K562 (cell line): ENCODE measurements at regions not wholly inside any gene's neighbourhood (a gene's known extent, or its start where the extent isn't known, plus 50 kb on each side); places are given as distances from the start of the nearest gene placed in this dataset.

Source experiments
- BRD4 ChIP-seq: fragments of 200-600 bp; sonication (generic); IDR thresholded peaks from 2 replicates; pipeline ENCODE4 v1.6.1; 2017; ENCODE audit warnings: inconsistent platforms
- CBFA2T2 ChIP-seq: fragments of 450-650 bp; conservative IDR thresholded peaks from 2 replicates; pipeline ENCODE4 v1.6.1; 2017; ENCODE audit warnings: mild to moderate bottlenecking
- CGGBP1 ChIP-seq: fragments of 250-450 bp; sonication (Bioruptor Pico); IDR thresholded peaks from 2 replicates; pipeline ENCODE4 v1.9.0; 2021; ENCODE audit warnings: mild to moderate bottlenecking
- FOXM1 ChIP-seq, 2 experiments: fragments of 450-650 bp in 1 of 2; sonication (generic) in 1 of 2; formaldehyde crosslinking in 1 of 2; IDR thresholded peaks; 2 replicates each; pipeline versions ENCODE4 v1.6.1 to v1.9.0; 2017 to 2022; ENCODE audit warnings: low read depth in 2 of 2, mild to moderate bottlenecking in 2 of 2, missing genetic modification reagents in 1 of 2, moderate library complexity in 1 of 2
- GATAD2B ChIP-seq: fragments of 450-650 bp; IDR thresholded peaks from 2 replicates; pipeline ENCODE4 v1.6.1; 2017; ENCODE audit warnings: mild to moderate bottlenecking, borderline replicate concordance
- HMGXB4 ChIP-seq: sonication (generic); formaldehyde crosslinking; IDR thresholded peaks from 2 replicates; pipeline ENCODE4 v1.8.1; 2023; ENCODE audit warnings: mild to moderate bottlenecking, missing genetic modification reagents
- IRF9 ChIP-seq: fragments of 450-650 bp; IDR thresholded peaks from 2 replicates; pipeline ENCODE4 v1.6.1; 2016; ENCODE audit warnings: missing biosample characterization, missing genetic modification characterization
- PCBP2 ChIP-seq: fragments of 200-400 bp; formaldehyde crosslinking; IDR thresholded peaks from 2 replicates; pipeline ENCODE4 v1.6.1; 2018; ENCODE audit warnings: low read length, low read depth, mild to moderate bottlenecking, moderate library complexity; ENCODE audit not compliant: poor library complexity, severe bottlenecking
- POU5F1 ChIP-seq: fragments of 150-350 bp; IDR thresholded peaks from 2 replicates; pipeline ENCODE4 v1.6.1; 2014; ENCODE audit warnings: borderline replicate concordance, low read length, low read depth, mild to moderate bottlenecking; ENCODE audit not compliant: partially characterized antibody
- PYGO2 ChIP-seq: fragments of 450-650 bp; IDR thresholded peaks from 2 replicates; pipeline ENCODE4 v1.6.1; 2016; ENCODE audit warnings: mild to moderate bottlenecking, missing genetic modification characterization, moderate library complexity, missing compliant biosample characterization
- RUNX1 ChIP-seq: sonication (generic); IDR thresholded peaks from 2 replicates; pipeline ENCODE4 v1.6.1; 2016; ENCODE audit warnings: antibody characterized with exemption, low read depth
- SRSF1 ChIP-seq: fragments of 200-400 bp; formaldehyde crosslinking; IDR thresholded peaks from 2 replicates; pipeline ENCODE4 v1.6.1; 2017; ENCODE audit warnings: mild to moderate bottlenecking, low read depth, low read length, moderate library complexity

DNA sequence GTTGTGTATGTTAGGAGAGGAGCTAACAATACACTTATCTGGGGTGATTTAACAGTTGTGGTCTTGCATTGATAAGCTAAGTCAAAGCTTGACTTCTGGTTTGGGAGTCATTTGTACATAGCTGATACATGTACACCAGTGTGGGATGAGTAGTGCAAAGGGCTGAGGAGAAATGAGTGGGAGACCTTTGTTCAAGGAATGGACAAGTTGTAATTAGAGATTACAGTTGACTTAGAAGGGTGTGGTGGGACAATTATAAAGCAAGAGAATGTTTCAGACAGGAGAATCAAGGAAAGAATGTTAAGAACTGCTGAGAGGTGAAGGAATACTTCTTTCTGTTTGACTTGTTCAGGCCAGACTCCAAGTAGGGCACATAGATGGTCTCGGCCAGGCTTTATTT, 209.7 kb upstream of the STEAP4 start (continued):
- TF ChIP-seq SRSF1: no peak
- no peak for TF ChIP-seq CGGBP1
- no peak for TF ChIP-seq PCBP2
- TF ChIP-seq PYGO2 (tag): no peak
- TF ChIP-seq FOXM1 (IDR thresholded peaks at IDR 0.05; ENCODE audit: low read depth): no peak
- TF ChIP-seq FOXM1 (CRISPR knock-in tag; IDR thresholded peaks at IDR 0.05; ENCODE audit: low read depth): no peak
- no peak for TF ChIP-seq RUNX1
- TF ChIP-seq IRF9: no peak
- no peak for TF ChIP-seq BRD4
- TF ChIP-seq HMGXB4: no peak
- no peak for TF ChIP-seq CBFA2T2
- TF ChIP-seq POU5F1: no peak
- no peak for TF ChIP-seq GATAD2B
